ENCODE measurements at regions not wholly inside any gene's neighbourhood (a gene's known extent, or its start where the extent isn't known, plus 50 kb on each side); places are given as distances from the start of the nearest gene placed in this dataset.
"Not testable (repeated sequence)": the region's sequence is repeated elsewhere in the genome, so short reads cannot be mapped to it uniquely, and the experiment has no call there.

GRCh38 chr12:69136931-69137613 lies 102.3 kb upstream of the CPSF6 start:
- no peak for DNase-seq

GRCh38 chr12:69141074-69141473 lies 98.3 kb upstream of the CPSF6 start:
- DNase-seq: no peak

GRCh38 chr12:69149270-69149669 lies 90.1 kb upstream of the CPSF6 start:
- no peak for DNase-seq

GRCh38 chr12:69150083-69150795 lies 89.1 kb upstream of the CPSF6 start:
- no peak for DNase-seq

GRCh38 chr12:69150796-69151127 lies 88.6 kb upstream of the CPSF6 start:
- DNase-seq: no peak

GRCh38 chr12:69151254-69151764 lies 88.1 kb upstream of the CPSF6 start:
- DNase-seq: no peak

GRCh38 chr12:69154585-69155363 lies 84.6 kb upstream of the CPSF6 start:
- DNase-seq: peak; percentile 31

GRCh38 chr12:69157023-69157655 lies 82.2 kb upstream of the CPSF6 start:
- DNase-seq: peak; percentile 79

GRCh38 chr12:69161829-69162228 lies 77.5 kb upstream of the CPSF6 start:
- no peak for DNase-seq

GRCh38 chr12:69163681-69164362 lies 75.5 kb upstream of the CPSF6 start:
- DNase-seq: no peak

GRCh38 chr12:69167648-69168165 lies 71.7 kb upstream of the CPSF6 start:
- no peak for DNase-seq

GRCh38 chr12:69168363-69168762 lies 71.0 kb upstream of the CPSF6 start:
- DNase-seq: no peak

- DNase-seq: no peak
Observed at GRCh38 chr12:69168828-69169227, 70.5 kb upstream of the CPSF6 start.

- DNase-seq: no peak
Observed at GRCh38 chr12:69170293-69170692, 69.1 kb upstream of the CPSF6 start.

- DNase-seq: no peak
Observed at GRCh38 chr12:69171881-69172280, 67.5 kb upstream of the CPSF6 start.

GRCh38 chr12:69172491-69172890 lies 66.9 kb upstream of the CPSF6 start:
- no peak for DNase-seq

- no peak for DNase-seq
Observed at GRCh38 chr12:69173368-69173767, 66.0 kb upstream of the CPSF6 start.

GRCh38 chr12:69179786-69180185 lies 59.6 kb upstream of the CPSF6 start:
- no peak for DNase-seq

- not testable (repeated sequence) for DNase-seq
Observed at GRCh38 chr12:69187572-69187971, 51.8 kb upstream of the CPSF6 start.

- DNase-seq: no peak
Observed at GRCh38 chr12:69189378-69189978, 49.9 kb upstream of the CPSF6 start.

Measured in kidney glomerular epithelial cell (primary cell).